A204.1 (cell line): ENCODE measurements at regions not wholly inside any gene's neighbourhood (a gene's known extent, or its start where the extent isn't known, plus 50 kb on each side); places are given as distances from the start of the nearest gene placed in this dataset.

ENCODE experiments used
- FAIRE-seq: peaks from 2 replicates; lab custom pipeline; 2012; peaks lifted over from hg19 to GRCh38; lab: Jason Lieb, UNC

GRCh38 chr4:127113844-127114362 lies 518.9 kb upstream of the INTU start:
- FAIRE-seq: no peak

DNA sequence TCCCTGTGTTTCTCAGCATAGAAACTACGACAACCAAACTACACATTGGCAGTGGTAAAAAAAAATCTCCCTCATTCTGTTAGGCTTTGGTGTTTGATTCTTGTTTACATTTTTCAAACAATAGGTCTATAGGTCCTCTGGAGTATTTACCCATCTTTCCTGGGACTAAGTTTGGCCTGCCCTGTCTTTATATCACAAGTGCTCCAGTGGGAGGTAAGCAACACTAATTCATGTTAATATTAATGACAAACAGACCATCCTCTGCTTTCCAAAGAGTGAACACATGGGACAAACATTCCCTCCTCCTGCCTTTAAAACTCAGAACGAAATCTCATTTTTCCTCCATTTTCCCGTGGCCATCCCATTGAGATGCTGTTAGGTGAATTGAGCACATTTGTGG lies 514.1 kb upstream of the INTU start:
- FAIRE-seq: no peak

- FAIRE-seq: no peak
These were observed 512.2 kb upstream of the INTU start for GRCh38 chr4:127120441-127121090.

DNA sequence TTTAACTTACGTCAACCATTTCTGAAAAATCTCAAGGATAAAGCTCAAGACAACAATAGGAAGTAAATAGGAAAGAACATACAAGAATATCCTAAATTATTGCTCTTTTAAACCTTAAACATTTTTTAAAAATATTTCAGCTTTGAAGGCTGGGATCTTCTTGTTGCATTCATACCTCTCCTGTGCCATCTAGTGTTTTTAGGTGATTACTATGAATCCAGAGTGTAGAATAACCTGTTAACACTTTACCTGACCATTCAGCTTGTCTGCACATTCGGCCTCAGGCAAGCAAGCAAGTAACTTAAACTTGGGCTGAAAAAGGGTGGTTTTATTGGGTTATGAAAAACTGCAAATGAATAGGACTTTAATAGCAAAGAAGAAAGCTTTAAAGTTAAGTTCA lies 507.8 kb upstream of the INTU start:
- FAIRE-seq: no peak

DNA sequence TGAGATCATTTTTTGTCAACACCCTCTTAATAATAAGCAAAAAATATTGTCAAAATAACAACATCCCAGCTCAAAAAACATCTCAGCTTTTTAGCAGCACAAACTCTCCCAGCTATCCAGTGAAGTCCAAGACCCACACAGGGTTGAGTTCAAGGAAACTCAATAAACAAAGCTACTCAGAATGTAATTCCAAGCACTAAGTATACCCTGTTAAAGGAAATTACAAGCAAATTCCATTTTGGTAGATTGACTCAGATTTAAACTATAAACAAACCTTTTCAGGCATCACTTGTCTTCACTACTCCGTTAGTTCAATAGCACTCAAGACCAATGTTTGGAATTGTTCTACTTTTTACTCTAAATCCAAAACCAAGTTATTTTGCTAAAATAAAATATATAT lies 506.0 kb upstream of the INTU start:
- no peak for FAIRE-seq

DNA sequence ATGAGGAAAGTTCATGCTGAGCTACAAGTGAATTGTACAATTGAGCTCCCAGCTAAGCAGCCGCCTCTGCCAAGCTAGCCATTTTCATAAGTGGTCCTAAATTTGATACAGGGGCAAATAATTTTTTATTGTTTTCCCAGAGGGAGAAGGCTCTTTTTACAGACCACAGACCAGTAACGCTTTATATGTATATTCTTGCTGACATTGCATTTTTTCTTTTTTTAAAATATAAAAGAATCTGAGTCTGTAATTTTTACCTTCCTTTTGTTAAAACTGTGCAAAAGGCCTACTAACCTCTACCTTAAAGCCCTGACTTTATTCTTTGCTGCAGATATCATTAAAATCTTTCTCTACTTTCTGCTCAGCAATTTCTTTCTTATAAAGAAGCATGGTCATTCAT lies 501.2 kb upstream of the INTU start:
- no peak for FAIRE-seq

GRCh38 chr4:127134490-127134889 lies 498.3 kb upstream of the INTU start:
- no peak for FAIRE-seq

GRCh38 chr4:127138586-127138985 lies 494.2 kb upstream of the INTU start:
- FAIRE-seq: no peak

- no peak for FAIRE-seq
These were observed 492.9 kb upstream of the INTU start for GRCh38 chr4:127139788-127140286.

DNA sequence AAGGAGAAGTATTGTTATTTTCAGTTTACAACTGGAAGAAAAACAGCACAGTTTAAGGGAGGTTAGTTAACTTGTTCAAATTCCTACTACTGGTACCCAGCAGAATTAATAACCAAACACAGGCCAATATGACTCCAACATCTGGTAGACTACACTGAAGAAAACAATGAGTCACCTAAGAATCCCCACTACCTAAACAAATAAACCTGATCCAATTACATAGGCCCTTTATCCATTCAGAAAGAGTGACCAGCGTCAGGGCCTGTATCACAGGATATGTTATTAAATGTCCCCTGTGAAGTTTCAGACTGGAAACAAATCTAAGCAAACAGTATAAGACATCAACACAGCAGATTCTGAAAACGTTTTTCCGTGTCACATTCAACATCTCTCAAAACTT lies 492.5 kb upstream of the INTU start:
- FAIRE-seq: no peak

- no peak for FAIRE-seq
These were observed 490.9 kb upstream of the INTU start for GRCh38 chr4:127141856-127142255.

GRCh38 chr4:127143460-127144195 lies 489.1 kb upstream of the INTU start:
- no peak for FAIRE-seq

- FAIRE-seq: no peak
These were observed 487.7 kb upstream of the INTU start for GRCh38 chr4:127145006-127145540.

DNA sequence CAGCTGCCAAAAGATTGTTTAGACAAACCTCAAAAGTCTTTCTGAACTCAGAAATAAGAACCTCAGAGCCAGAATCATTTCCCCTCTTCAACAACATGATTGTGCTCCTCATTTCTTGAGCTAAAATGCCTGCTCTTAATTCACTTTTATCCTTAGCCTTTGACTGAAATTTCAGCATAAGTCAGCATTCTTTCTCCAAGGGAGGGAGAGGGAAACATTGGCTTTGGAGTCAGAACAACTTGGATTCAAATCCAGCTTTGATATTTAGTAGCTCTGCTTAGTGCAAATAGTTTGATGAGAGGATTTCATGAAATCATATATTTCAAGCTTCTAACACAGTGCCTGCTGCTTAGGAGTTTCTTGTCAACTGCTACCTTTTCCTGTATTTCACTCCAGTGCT lies 484.6 kb upstream of the INTU start:
- no peak for FAIRE-seq

DNA sequence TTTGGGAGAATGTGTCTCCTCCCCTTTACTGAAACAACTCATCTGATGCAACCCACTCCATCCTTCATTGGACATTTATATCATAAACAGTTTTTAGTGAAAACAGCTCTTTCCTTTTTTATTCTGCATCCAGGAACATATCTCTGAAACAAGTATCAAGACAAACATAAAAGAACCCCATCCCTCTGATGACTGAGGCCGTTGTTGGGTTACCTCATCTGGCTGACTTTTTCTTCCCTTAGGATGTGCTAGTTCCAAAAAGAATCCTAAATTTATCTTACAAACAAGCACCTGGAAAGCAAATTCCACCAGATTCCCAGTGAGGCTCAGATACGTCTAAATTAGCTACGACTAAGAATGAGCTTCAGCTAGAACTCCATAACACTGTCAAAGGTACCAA lies 483.7 kb upstream of the INTU start:
- FAIRE-seq: no peak

- no peak for FAIRE-seq
These were observed 480.8 kb upstream of the INTU start for GRCh38 chr4:127151941-127152340.

DNA sequence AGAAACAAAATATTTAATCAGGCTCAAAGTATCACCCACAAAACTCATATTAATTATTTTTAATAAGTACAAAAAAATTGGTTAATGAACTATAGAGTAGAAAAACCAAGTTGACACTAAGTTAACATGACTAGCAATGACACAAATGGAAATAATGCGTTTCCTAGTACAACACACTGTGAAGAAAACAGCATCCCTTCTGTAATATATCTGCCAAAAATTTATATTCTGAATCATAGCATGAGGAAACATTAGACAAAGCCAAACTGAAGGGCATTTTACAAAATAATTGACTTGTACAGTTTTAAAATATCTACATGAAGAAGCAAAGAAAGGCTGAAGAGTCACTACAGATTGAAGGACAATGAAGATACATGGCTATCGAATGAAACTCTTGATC lies 477.6 kb upstream of the INTU start:
- FAIRE-seq: no peak

GRCh38 chr4:127155555-127155954 lies 477.2 kb upstream of the INTU start:
- FAIRE-seq: no peak

- no peak for FAIRE-seq
These were observed 470.0 kb upstream of the INTU start for GRCh38 chr4:127162741-127163140.

- no peak for FAIRE-seq
These were observed 466.8 kb upstream of the INTU start for GRCh38 chr4:127165971-127166370.

- no peak for FAIRE-seq
These were observed 458.6 kb upstream of the INTU start for GRCh38 chr4:127174201-127174600.

DNA sequence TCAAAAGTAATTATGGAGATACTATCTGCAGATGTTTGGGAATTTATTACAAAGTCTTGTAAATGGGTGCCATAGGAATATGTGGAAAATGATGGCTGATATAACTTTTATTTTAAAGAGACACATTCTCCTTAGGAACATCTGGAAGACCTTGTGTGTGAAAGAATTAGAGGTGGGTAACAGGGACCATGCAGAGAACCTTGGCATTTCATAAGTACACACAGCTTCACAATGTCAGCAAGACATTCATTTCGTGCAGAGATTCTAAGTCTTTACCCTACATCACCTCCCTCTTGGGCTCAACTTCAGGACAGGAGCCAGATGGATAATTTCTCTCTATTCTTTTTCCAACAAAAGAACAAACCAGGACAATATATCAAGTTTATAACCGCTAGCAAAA lies 458.1 kb upstream of the INTU start:
- no peak for FAIRE-seq

- FAIRE-seq: no peak
These were observed 453.3 kb upstream of the INTU start for GRCh38 chr4:127179256-127180087.
